ENCODE measurements at regions not wholly inside any gene's neighbourhood (a gene's known extent, or its start where the extent isn't known, plus 50 kb on each side); places are given as distances from the start of the nearest gene placed in this dataset.

GRCh38 chr22:45061332-45061731 lies 51.5 kb upstream of the PHF21B start:
- WGBS, 4 donors = 74 to 80% (median 78%) methylated on average over 3 to 8 of the region's 8 CpGs
- TF ChIP-seq CTCF (IDR thresholded peaks at IDR 0.05) = no peak
- TF ChIP-seq POLR2A (IDR thresholded peaks at IDR 0.05) = no peak

GRCh38 chr22:45064313-45065278 lies 54.8 kb upstream of the PHF21B start:
- H3K4me1 ChIP-seq (replicated peaks in 1 of 2) = no peaks in the 10 kb centered on the region
- H3K27ac ChIP-seq = peak overlapping the region in 1 of 5 donors; percentile 26
- H3K36me3 ChIP-seq (replicated peaks in 1 of 2) = no peaks in the 10 kb centered on the region
- no peaks in the 10 kb centered on the region for H3K27me3 ChIP-seq
- intact Hi-C loops (cut with DNase I) = no loop called here
- TF ChIP-seq POLR2A (IDR thresholded peaks at IDR 0.05) (no peak), CTCF (IDR thresholded peaks at IDR 0.05) (no peak)
- no peaks in the 10 kb centered on the region for H3K9me3 ChIP-seq (replicated peaks in 1 of 3)
- peak in 5 of 7 donors; percentile 22 to 61 (median 27) for DNase-seq
- no peak overlapping the region for H3K4me3 ChIP-seq
- 43 to 48% (median 45%) methylated on average over 15 to 18 of the region's 18 CpGs for WGBS, 4 donors

More at GRCh38 chr22:45061332-45061731, 51.5 kb upstream of the PHF21B start:
- H3K4me3 ChIP-seq = no peak overlapping the region
- no peaks in the 10 kb centered on the region for H3K4me1 ChIP-seq (replicated peaks in 1 of 2)
- H3K36me3 ChIP-seq (replicated peaks in 1 of 2) = no peaks in the 10 kb centered on the region
- no peak for DNase-seq
- no peaks in the 10 kb centered on the region for H3K9me3 ChIP-seq (replicated peaks in 1 of 3)
- intact Hi-C loops (cut with DNase I) = no loop called here
- no peak overlapping the region for H3K27ac ChIP-seq
- H3K27me3 ChIP-seq = no peaks in the 10 kb centered on the region

- Histone ChIP-seq H3K36me3 (replicated peaks in 1 of 2) (no peaks in the 10 kb centered on the region), H3K9me3 (replicated peaks in 1 of 3) (no peaks in the 10 kb centered on the region), H3K27ac (no peak overlapping the region), H3K4me3 (no peak overlapping the region), H3K4me1 (replicated peaks in 1 of 2) (no peaks in the 10 kb centered on the region), H3K27me3 (no peaks in the 10 kb centered on the region)
- TF ChIP-seq CTCF (IDR thresholded peaks at IDR 0.05) (no peak), POLR2A (IDR thresholded peaks at IDR 0.05) (no peak)
- WGBS, 4 donors = 86 to 92% (median 91%) methylated on average over 8 of the region's 8 CpGs
- intact Hi-C loops (cut with DNase I) = no loop called here
- no peak for DNase-seq
These were observed 55.9 kb upstream of the PHF21B start for GRCh38 chr22:45065726-45066125.

GRCh38 chr22:45067731-45068130 lies 57.9 kb upstream of the PHF21B start:
- H3K27ac ChIP-seq = no peak overlapping the region
- intact Hi-C loops (cut with DNase I) = no loop called here
- peaks cover under 1% of the 10 kb centered on the region for H3K27me3 ChIP-seq
- TF ChIP-seq CTCF (IDR thresholded peaks at IDR 0.05) (no peak), POLR2A (IDR thresholded peaks at IDR 0.05) (no peak)
- no peak for DNase-seq
- WGBS, 4 donors = 71 to 77% (median 72%) methylated on average over 1 of the region's 1 CpG
- no peaks in the 10 kb centered on the region for H3K36me3 ChIP-seq (replicated peaks in 1 of 2)
- no peaks in the 10 kb centered on the region for H3K9me3 ChIP-seq (replicated peaks in 1 of 3)
- no peaks in the 10 kb centered on the region for H3K4me1 ChIP-seq (replicated peaks in 1 of 2)
- no peak overlapping the region for H3K4me3 ChIP-seq
